ENCODE measurements at regions not wholly inside any gene's neighbourhood (a gene's known extent, or its start where the extent isn't known, plus 50 kb on each side); places are given as distances from the start of the nearest gene placed in this dataset.

DNA sequence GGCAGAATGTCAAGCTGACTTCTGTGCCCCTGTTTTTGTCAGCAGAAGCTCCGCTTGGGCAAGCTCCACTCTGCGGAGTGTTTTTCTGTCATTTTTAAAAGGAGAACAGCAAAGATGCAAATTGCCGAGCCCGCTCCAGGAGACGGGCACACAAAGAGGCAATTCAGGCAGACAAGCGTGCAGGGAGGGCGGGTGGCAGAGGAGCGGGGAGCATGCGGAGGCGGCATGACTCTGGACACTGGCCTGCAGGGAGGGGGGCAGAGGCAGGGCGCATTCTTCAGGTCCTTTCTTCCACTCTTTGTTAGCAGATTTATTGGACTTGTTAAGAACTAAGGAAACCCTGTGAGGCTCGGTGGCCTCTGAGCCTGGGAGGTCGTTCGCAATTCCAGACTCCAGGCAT lies 187.3 kb upstream of the RMST start:
- TF ChIP-seq, protein P1, sequence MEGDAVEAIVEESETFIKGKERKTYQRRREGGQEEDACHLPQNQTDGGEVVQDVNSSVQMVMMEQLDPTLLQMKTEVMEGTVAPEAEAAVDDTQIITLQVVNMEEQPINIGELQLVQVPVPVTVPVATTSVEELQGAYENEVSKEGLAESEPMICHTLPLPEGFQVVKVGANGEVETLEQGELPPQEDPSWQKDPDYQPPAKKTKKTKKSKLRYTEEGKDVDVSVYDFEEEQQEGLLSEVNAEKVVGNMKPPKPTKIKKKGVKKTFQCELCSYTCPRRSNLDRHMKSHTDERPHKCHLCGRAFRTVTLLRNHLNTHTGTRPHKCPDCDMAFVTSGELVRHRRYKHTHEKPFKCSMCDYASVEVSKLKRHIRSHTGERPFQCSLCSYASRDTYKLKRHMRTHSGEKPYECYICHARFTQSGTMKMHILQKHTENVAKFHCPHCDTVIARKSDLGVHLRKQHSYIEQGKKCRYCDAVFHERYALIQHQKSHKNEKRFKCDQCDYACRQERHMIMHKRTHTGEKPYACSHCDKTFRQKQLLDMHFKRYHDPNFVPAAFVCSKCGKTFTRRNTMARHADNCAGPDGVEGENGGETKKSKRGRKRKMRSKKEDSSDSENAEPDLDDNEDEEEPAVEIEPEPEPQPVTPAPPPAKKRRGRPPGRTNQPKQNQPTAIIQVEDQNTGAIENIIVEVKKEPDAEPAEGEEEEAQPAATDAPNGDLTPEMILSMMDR (IDR thresholded peaks at IDR 0.05; ENCODE audit: low read depth, low read length, poor library complexity, severe bottlenecking), result no peak
- TF ChIP-seq EZH2phosphoT487 (IDR thresholded peaks at IDR 0.05; ENCODE audit: borderline replicate concordance, low read length), result no peak

Measured in DOHH2 (cell line).